ENCODE measurements at regions not wholly inside any gene's neighbourhood (a gene's known extent, or its start where the extent isn't known, plus 50 kb on each side); places are given as distances from the start of the nearest gene placed in this dataset.
A peak's percentile ranks its signal among the peaks of the same experiment; 100 is the strongest.

DNA sequence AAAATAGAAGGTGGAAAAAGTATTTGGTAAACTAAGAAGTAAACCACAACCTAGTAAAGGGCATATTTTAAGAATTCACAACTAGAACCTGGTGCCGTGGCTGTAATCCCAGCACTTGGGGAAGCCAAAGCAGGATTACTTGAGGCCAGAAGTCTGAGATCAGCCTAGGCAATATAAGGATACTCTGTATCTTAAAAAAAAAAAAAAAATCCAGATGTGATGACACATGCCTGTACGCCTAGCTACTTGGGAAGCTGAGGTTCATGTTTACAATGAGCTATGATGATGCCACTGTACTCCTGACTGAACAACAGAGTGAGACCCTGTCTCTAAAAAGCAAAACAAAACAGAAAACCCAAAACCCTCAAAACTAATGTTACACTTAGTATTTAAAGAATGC lies 156.5 kb upstream of the XIST start (continued):
- TF ChIP-seq, protein P1, sequence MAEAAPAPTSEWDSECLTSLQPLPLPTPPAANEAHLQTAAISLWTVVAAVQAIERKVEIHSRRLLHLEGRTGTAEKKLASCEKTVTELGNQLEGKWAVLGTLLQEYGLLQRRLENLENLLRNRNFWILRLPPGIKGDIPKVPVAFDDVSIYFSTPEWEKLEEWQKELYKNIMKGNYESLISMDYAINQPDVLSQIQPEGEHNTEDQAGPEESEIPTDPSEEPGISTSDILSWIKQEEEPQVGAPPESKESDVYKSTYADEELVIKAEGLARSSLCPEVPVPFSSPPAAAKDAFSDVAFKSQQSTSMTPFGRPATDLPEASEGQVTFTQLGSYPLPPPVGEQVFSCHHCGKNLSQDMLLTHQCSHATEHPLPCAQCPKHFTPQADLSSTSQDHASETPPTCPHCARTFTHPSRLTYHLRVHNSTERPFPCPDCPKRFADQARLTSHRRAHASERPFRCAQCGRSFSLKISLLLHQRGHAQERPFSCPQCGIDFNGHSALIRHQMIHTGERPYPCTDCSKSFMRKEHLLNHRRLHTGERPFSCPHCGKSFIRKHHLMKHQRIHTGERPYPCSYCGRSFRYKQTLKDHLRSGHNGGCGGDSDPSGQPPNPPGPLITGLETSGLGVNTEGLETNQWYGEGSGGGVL (tag by site-specific recombination; IDR thresholded peaks at IDR 0.05), result no peak
- TF ChIP-seq ZNF660 (tag by site-specific recombination; IDR thresholded peaks at IDR 0.05) (no peak), ZNF585B (tag by site-specific recombination; IDR thresholded peaks at IDR 0.05) (no peak), KLF7 (tag by site-specific recombination; IDR thresholded peaks at IDR 0.05; ENCODE audit: borderline replicate concordance) (no peak), ZNF169 (tag by site-specific recombination; IDR thresholded peaks at IDR 0.05) (no peak)

GRCh38 chrX:73992019-73992418 lies 139.5 kb upstream of the XIST start:
- no peak overlapping the region for H3K4me3 ChIP-seq (ENCODE audit: low read depth, low read length)
- H3K36me3 ChIP-seq (ENCODE audit: control insufficient read depth in 2 of 2, insufficient read depth in 1 of 2, low read length in 2 of 2), result peaks cover 46 to 88% of the 10 kb centered on the region in 2 experiments
- H3K9me3 ChIP-seq (ENCODE audit: control insufficient read depth, insufficient read depth, low read depth, low read length), result peaks cover 30% of the 10 kb centered on the region
- ChIA-PET CTCF (interaction anchor here (0.6 to 1.1 kb wide), 4 partner anchors 11 to 135 kb away, joined by 3 to 8 read pairs (median 4); no protein-coding TSS in a partner anchor), POLR2A (no interaction called here)
- no peaks in the 10 kb centered on the region for H3K4me1 ChIP-seq (ENCODE audit: control insufficient read depth, insufficient read depth, low read length)
- H3K27ac ChIP-seq (ENCODE audit: extremely low read depth, low read depth, low read length), result no peak overlapping the region
- TF ChIP-seq ZNF529 (tag by site-specific recombination; IDR thresholded peaks at IDR 0.05; ENCODE audit: insufficient replicate concordance), result peak; percentile 5
- TF ChIP-seq, protein P2, sequence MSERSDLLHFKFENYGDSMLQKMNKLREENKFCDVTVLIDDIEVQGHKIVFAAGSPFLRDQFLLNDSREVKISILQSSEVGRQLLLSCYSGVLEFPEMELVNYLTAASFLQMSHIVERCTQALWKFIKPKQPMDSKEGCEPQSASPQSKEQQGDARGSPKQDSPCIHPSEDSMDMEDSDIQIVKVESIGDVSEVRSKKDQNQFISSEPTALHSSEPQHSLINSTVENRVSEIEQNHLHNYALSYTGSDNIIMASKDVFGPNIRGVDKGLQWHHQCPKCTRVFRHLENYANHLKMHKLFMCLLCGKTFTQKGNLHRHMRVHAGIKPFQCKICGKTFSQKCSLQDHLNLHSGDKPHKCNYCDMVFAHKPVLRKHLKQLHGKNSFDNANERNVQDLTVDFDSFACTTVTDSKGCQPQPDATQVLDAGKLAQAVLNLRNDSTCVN (tag by site-specific recombination; optimal IDR thresholded peaks at IDR 0.05), result no peak

DNA sequence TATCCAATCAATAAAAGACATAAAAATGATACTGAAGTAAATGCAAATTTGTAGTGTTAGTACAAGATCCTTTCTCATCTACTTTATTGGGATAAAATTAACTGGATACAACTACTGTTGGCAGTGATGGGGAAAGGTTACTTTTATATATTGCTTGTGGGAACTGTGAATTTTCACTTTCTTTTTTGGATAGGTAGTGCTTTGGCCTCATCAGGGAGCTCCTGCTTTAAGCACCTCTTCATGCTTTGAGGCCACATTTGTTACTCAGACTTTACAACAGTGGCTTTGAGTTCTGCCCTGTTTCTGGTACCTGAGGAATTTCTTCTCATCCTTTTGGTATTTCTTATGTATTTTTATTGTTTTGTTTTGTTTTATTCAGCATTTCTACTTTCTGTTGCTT lies 134.7 kb upstream of the XIST start:
- TF ChIP-seq ZNF664 (tag by site-specific recombination; IDR thresholded peaks at IDR 0.05) (no peak), ZFP69B (tag by site-specific recombination; IDR thresholded peaks at IDR 0.05) (no peak), ZNF747 (tag by site-specific recombination; IDR thresholded peaks at IDR 0.05) (no peak), REPIN1 (tag by site-specific recombination; IDR thresholded peaks at IDR 0.05; ENCODE audit: low read depth) (no peak), ZBTB7A (tag by site-specific recombination; IDR thresholded peaks at IDR 0.05; ENCODE audit: low read depth) (no peak), ZNF274 (IDR thresholded peaks at IDR 0.05; ENCODE audit: low read length) (no peak), ZNF274 (tag by site-specific recombination; IDR thresholded peaks at IDR 0.05; ENCODE audit: borderline replicate concordance) (no peak), KLF16 (tag by site-specific recombination; IDR thresholded peaks at IDR 0.05) (no peak), ZNF132 (tag by site-specific recombination; IDR thresholded peaks at IDR 0.05; ENCODE audit: borderline replicate concordance) (no peak), FEZF1 (tag by site-specific recombination; IDR thresholded peaks at IDR 0.05) (no peak), ZNF341 (tag by site-specific recombination; IDR thresholded peaks at IDR 0.05; ENCODE audit: low read depth) (no peak), ZNF677 (tag by site-specific recombination; IDR thresholded peaks at IDR 0.05) (no peak), ZNF248 (tag by site-specific recombination; IDR thresholded peaks at IDR 0.05) (no peak), ZNF391 (tag by site-specific recombination; IDR thresholded peaks at IDR 0.05; ENCODE audit: borderline replicate concordance, low read depth) (no peak), TCF7L2 (IDR thresholded peaks at IDR 0.05; ENCODE audit: borderline replicate concordance, low read depth, low read length) (no peak)
- TF ChIP-seq, protein P3, sequence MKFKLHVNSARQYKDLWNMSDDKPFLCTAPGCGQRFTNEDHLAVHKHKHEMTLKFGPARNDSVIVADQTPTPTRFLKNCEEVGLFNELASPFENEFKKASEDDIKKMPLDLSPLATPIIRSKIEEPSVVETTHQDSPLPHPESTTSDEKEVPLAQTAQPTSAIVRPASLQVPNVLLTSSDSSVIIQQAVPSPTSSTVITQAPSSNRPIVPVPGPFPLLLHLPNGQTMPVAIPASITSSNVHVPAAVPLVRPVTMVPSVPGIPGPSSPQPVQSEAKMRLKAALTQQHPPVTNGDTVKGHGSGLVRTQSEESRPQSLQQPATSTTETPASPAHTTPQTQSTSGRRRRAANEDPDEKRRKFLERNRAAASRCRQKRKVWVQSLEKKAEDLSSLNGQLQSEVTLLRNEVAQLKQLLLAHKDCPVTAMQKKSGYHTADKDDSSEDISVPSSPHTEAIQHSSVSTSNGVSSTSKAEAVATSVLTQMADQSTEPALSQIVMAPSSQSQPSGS (tag by site-specific recombination; IDR thresholded peaks at IDR 0.05; ENCODE audit: low read depth), result no peak
- TF ChIP-seq, protein P4, sequence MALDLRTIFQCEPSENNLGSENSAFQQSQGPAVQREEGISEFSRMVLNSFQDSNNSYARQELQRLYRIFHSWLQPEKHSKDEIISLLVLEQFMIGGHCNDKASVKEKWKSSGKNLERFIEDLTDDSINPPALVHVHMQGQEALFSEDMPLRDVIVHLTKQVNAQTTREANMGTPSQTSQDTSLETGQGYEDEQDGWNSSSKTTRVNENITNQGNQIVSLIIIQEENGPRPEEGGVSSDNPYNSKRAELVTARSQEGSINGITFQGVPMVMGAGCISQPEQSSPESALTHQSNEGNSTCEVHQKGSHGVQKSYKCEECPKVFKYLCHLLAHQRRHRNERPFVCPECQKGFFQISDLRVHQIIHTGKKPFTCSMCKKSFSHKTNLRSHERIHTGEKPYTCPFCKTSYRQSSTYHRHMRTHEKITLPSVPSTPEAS (tag by site-specific recombination; IDR thresholded peaks at IDR 0.05), result no peak
- TF ChIP-seq, protein P5, sequence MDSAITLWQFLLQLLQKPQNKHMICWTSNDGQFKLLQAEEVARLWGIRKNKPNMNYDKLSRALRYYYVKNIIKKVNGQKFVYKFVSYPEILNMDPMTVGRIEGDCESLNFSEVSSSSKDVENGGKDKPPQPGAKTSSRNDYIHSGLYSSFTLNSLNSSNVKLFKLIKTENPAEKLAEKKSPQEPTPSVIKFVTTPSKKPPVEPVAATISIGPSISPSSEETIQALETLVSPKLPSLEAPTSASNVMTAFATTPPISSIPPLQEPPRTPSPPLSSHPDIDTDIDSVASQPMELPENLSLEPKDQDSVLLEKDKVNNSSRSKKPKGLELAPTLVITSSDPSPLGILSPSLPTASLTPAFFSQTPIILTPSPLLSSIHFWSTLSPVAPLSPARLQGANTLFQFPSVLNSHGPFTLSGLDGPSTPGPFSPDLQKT (IDR thresholded peaks at IDR 0.05; ENCODE audit: borderline replicate concordance, low read depth, low read length), result no peak
- Histone ChIP-seq H3K9me3 (ENCODE audit: control insufficient read depth, insufficient read depth, low read depth, low read length) (peaks cover 16% of the 10 kb centered on the region), H3K4me1 (ENCODE audit: control insufficient read depth, insufficient read depth, low read length) (no peaks in the 10 kb centered on the region), H3K4me3 (ENCODE audit: low read depth, low read length) (no peak overlapping the region), H3K27ac (ENCODE audit: extremely low read depth, low read depth, low read length) (no peak overlapping the region), H3K36me3 (ENCODE audit: control insufficient read depth in 2 of 2, insufficient read depth in 1 of 2, low read length in 2 of 2) (peaks cover 19 to 94% of the 10 kb centered on the region in 2 experiments)
- POLR2A ChIA-PET, result no interaction called here
- CTCF ChIA-PET, result interaction anchor here (1.1 kb wide), 1 partner anchor 9 kb away, joined by 4 read pairs; no protein-coding TSS in a partner anchor

Measured in HEK293 (cell line).